Stomach smooth muscle (tissue), 2 donors: ENCODE measurements at regions not wholly inside any gene's neighbourhood (a gene's known extent, or its start where the extent isn't known, plus 50 kb on each side); places are given as distances from the start of the nearest gene placed in this dataset.
A peak's percentile ranks its signal among the peaks of the same experiment; 100 is the strongest.

Source experiments
- H3K27ac ChIP-seq: one replicate; pipeline ENCODE4 v1.7.0; 2013; ENCODE audit warnings: mild to moderate bottlenecking, low read length, inconsistent platforms
- H3K27me3 ChIP-seq, 2 donors: one replicate each; pipeline ENCODE4 v1.7.0; 2013; ENCODE audit warnings: low read length in 2 of 2; ENCODE audit not compliant: insufficient read depth in 2 of 2, control insufficient read depth in 1 of 2
- H3K36me3 ChIP-seq, 2 donors: one replicate each; pipeline ENCODE4 v1.7.0; 2013; ENCODE audit warnings: low read length in 2 of 2; ENCODE audit not compliant: control insufficient read depth in 2 of 2, insufficient read depth in 2 of 2
- H3K4me1 ChIP-seq: one replicate; pipeline ENCODE4 v1.7.0; 2013; ENCODE audit warnings: low read length; ENCODE audit not compliant: control insufficient read depth, insufficient read depth
- H3K4me3 ChIP-seq, 2 donors: one replicate each; pipeline ENCODE4 v1.7.0; 2013; ENCODE audit warnings: low read length in 2 of 2
- H3K9ac ChIP-seq, 2 donors: one replicate each; pipeline ENCODE4 v1.7.0; 2013; ENCODE audit warnings: low read length in 2 of 2, mild to moderate bottlenecking in 1 of 2
- H3K9me3 ChIP-seq, 2 donors: one replicate each; pipeline ENCODE4 v1.7.0; 2013; ENCODE audit warnings: low read length in 2 of 2; ENCODE audit not compliant: control insufficient read depth in 2 of 2
- donor health status: healthy.
- donor health status: Pancreatic carcinoma.

GRCh38 chr6:37092923-37093727, 76.8 kb upstream of the PIM1 start:
- Histone ChIP-seq H3K9me3 (no peaks in the 10 kb centered on the region), H3K9ac (no peak overlapping the region), H3K36me3 (no peaks in the 10 kb centered on the region), H3K27me3 (no peaks in the 10 kb centered on the region), H3K27ac (no peak overlapping the region), H3K4me3 (no peak overlapping the region), H3K4me1 (no peaks in the 10 kb centered on the region)

- H3K9me3 ChIP-seq: no peaks in the 10 kb centered on the region
- H3K4me3 ChIP-seq: no peak overlapping the region
- no peak overlapping the region for H3K27ac ChIP-seq
- no peaks in the 10 kb centered on the region for H3K4me1 ChIP-seq
- no peak overlapping the region for H3K9ac ChIP-seq
- no peaks in the 10 kb centered on the region for H3K36me3 ChIP-seq
- no peaks in the 10 kb centered on the region for H3K27me3 ChIP-seq
Observed at GRCh38 chr6:37093728-37094069, 76.3 kb upstream of the PIM1 start.

- H3K27me3 ChIP-seq: no peaks in the 10 kb centered on the region
Observed at GRCh38 chr6:37095997-37096396, 74.0 kb upstream of the PIM1 start.

GRCh38 chr6:37097335-37097734, 72.6 kb upstream of the PIM1 start:
- Histone ChIP-seq H3K36me3 (no peaks in the 10 kb centered on the region), H3K9ac (no peak overlapping the region), H3K27ac (no peak overlapping the region), H3K27me3 (no peaks in the 10 kb centered on the region), H3K4me1 (peaks cover 6% of the 10 kb centered on the region), H3K4me3 (no peak overlapping the region), H3K9me3 (no peaks in the 10 kb centered on the region)

More at GRCh38 chr6:37095997-37096396, 74.0 kb upstream of the PIM1 start:
- Histone ChIP-seq H3K9ac (no peak overlapping the region), H3K27ac (no peak overlapping the region), H3K4me3 (no peak overlapping the region), H3K36me3 (no peaks in the 10 kb centered on the region), H3K9me3 (no peaks in the 10 kb centered on the region), H3K4me1 (no peaks in the 10 kb centered on the region)

DNA sequence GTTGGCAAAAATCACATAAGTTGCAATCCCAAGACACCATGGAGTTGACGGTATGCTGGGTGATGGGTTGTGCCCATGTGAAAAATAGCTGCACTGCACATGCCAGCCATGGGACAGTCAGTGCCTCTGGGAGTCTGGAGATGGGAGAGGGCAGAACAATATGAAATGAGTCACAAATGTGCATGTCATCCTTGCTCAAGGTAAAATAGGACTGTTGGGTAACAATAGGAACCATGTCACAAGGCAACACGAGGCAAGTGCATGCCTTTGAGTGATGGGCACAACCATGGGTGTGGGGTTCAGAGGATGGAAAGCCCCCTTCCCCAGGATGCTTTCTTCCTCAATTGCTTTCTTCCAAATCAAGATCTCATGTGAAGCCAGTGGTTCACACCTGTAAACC, 70.5 kb upstream of the PIM1 start:
- H3K4me3 ChIP-seq: no peak overlapping the region
- H3K4me1 ChIP-seq: peaks cover 18% of the 10 kb centered on the region
- no peaks in the 10 kb centered on the region for H3K36me3 ChIP-seq
- H3K9me3 ChIP-seq: no peaks in the 10 kb centered on the region
- no peaks in the 10 kb centered on the region for H3K27me3 ChIP-seq
- no peak overlapping the region for H3K27ac ChIP-seq
- no peak overlapping the region for H3K9ac ChIP-seq

DNA sequence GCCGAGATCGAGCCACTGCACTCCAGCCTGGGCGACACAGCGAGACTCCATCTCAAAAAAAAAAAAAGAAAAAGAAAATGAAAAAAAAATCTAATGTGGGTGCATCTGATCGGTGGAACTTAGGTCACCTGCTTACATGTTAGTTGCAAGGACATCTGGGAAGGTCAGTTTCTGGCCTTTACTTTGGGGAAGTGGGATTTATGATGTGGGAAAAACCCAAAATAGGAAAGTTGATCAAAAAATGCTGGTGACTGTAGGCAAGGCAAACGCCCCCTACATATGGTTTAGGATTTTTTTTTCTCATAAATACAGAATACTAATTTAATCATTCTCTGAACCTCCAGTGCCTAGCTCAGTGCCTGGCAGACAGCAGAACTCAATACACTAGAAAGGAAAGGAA, 69.2 kb upstream of the PIM1 start:
- Histone ChIP-seq H3K36me3 (no peaks in the 10 kb centered on the region), H3K4me3 (no peak overlapping the region), H3K4me1 (peaks cover 18% of the 10 kb centered on the region), H3K27me3 (no peaks in the 10 kb centered on the region), H3K27ac (no peak overlapping the region), H3K9ac (no peak overlapping the region), H3K9me3 (no peaks in the 10 kb centered on the region)

DNA sequence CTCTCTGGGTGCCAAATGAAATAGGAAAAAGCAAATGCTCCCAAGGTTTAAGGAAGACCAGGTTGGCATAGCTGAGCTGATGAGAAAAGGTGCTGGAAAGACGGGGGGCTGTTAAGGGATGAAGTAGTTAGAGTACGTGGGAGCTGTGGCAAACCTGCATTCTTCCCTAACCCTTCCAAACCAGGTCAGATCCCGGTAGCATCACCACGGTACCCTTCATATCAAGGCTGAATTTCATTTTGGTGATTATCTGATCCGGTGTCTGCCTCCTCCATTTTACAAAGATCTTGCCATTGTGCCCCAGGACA, 68.0 kb upstream of the PIM1 start:
- Histone ChIP-seq H3K9ac (peak overlapping the region; percentile 70 to 73), H3K4me1 (peaks cover 18% of the 10 kb centered on the region), H3K4me3 (peak overlapping the region; percentile 49 to 67), H3K27ac (peak overlapping the region; percentile 86), H3K27me3 (no peaks in the 10 kb centered on the region), H3K9me3 (no peaks in the 10 kb centered on the region), H3K36me3 (no peaks in the 10 kb centered on the region)

GRCh38 chr6:37102299-37103168, 67.4 kb upstream of the PIM1 start:
- Histone ChIP-seq H3K4me1 (peaks cover 18% of the 10 kb centered on the region), H3K4me3 (peak overlapping the region; percentile 49 to 67), H3K27ac (peak overlapping the region; percentile 86), H3K9me3 (no peaks in the 10 kb centered on the region), H3K36me3 (no peaks in the 10 kb centered on the region), H3K9ac (peak overlapping the region; percentile 70 to 73), H3K27me3 (no peaks in the 10 kb centered on the region)

DNA sequence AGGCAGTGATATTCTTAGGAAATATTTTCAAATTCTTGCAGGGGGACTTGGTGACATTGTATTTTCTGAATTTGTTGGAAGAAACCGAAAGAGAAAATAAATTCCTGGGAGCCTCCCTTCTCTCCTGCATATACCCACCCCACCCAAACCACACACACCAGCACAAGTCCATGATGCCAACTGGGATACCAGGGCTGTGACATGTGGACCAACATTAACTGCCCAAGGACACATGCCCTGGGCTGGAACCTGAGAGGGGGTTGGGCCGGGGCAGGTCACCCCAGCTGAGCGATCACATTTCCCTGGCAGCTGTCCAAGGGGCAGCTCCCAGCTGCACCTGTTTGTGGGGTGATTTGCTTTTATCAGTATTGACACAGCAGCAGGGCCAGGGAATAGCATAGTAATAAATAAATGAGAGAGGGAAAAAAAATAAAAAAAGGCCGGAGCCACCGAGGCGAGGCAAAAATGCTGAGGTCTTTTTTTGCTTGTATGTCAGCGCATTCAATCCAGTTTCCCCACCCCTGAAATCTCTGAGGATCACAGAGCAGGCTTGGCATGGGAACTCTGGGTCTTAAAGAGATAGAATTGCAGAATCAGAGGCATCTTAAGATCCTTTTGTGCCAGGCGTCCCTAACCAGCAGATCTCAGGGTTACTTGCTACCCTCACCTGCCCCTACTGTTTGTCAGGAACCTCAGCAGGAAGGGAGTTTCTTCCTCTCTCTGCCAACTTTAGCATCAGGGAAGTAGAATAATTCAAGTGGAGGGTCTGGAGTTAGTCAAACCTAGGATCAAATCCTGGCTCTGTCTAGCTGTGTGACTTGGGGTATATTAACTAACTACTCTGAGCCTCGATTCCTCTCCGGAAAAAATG, 66.5 kb upstream of the PIM1 start:
- H3K4me1 ChIP-seq: peaks cover 18% of the 10 kb centered on the region
- no peaks in the 10 kb centered on the region for H3K36me3 ChIP-seq
- H3K9ac ChIP-seq: peak overlapping the region; percentile 58 to 70
- H3K4me3 ChIP-seq: peak overlapping the region; percentile 49 to 67
- H3K27ac ChIP-seq: peak overlapping the region; percentile 86
- no peaks in the 10 kb centered on the region for H3K27me3 ChIP-seq
- no peaks in the 10 kb centered on the region for H3K9me3 ChIP-seq

DNA sequence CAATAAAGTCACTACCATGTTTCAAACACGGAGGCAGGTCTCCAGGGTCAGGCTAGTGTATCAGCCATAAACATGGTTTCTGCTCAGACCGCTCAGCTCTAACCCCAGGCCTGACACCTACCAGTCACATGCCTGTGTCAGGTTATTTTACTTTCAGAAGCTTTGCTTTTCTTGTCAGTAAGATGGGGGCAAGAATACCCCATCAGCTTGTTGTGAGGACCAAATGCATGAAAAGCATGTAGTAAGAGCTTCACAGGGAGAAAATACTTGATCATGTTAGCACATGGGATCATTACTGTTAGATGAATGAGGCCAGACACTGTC, 65.2 kb upstream of the PIM1 start:
- no peaks in the 10 kb centered on the region for H3K9me3 ChIP-seq
- H3K27ac ChIP-seq: no peak overlapping the region
- no peak overlapping the region for H3K9ac ChIP-seq
- no peak overlapping the region for H3K4me3 ChIP-seq
- no peaks in the 10 kb centered on the region for H3K27me3 ChIP-seq
- H3K4me1 ChIP-seq: peaks cover 20% of the 10 kb centered on the region
- no peaks in the 10 kb centered on the region for H3K36me3 ChIP-seq
